ENCODE measurements at regions not wholly inside any gene's neighbourhood (a gene's known extent, or its start where the extent isn't known, plus 50 kb on each side); places are given as distances from the start of the nearest gene placed in this dataset.

- TF ChIP-seq, protein P1, sequence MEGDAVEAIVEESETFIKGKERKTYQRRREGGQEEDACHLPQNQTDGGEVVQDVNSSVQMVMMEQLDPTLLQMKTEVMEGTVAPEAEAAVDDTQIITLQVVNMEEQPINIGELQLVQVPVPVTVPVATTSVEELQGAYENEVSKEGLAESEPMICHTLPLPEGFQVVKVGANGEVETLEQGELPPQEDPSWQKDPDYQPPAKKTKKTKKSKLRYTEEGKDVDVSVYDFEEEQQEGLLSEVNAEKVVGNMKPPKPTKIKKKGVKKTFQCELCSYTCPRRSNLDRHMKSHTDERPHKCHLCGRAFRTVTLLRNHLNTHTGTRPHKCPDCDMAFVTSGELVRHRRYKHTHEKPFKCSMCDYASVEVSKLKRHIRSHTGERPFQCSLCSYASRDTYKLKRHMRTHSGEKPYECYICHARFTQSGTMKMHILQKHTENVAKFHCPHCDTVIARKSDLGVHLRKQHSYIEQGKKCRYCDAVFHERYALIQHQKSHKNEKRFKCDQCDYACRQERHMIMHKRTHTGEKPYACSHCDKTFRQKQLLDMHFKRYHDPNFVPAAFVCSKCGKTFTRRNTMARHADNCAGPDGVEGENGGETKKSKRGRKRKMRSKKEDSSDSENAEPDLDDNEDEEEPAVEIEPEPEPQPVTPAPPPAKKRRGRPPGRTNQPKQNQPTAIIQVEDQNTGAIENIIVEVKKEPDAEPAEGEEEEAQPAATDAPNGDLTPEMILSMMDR (IDR thresholded peaks at IDR 0.05) = no peak
- no peak for TF ChIP-seq POLR2A (IDR thresholded peaks at IDR 0.05)
These were observed 439.4 kb upstream of the CWC22 start for GRCh38 chr2:180446492-180446891.
